ENCODE measurements at regions not wholly inside any gene's neighbourhood (a gene's known extent, or its start where the extent isn't known, plus 50 kb on each side); places are given as distances from the start of the nearest gene placed in this dataset.

- TF ChIP-seq POLR2A (IDR thresholded peaks at IDR 0.05) (no peak), CTCF (IDR thresholded peaks at IDR 0.05) (no peak)
These were observed 334.7 kb downstream of the HRH4 start for GRCh38 chr18:24795129-24795528.

Data from adrenal gland (tissue), 5 donors.